Neural cell (in vitro differentiated cells): ENCODE measurements at regions not wholly inside any gene's neighbourhood (a gene's known extent, or its start where the extent isn't known, plus 50 kb on each side); places are given as distances from the start of the nearest gene placed in this dataset.
"Not testable (repeated sequence)": the region's sequence is repeated elsewhere in the genome, so short reads cannot be mapped to it uniquely, and the experiment has no call there.

Experiments
- CTCF ChIP-seq: fragments of 450-650 bp; IDR thresholded peaks from 2 replicates; pipeline ENCODE4 v1.5.1; 2014; ENCODE audit warnings: antibody characterized with exemption, mild to moderate bottlenecking, moderate library complexity; ENCODE audit not compliant: poor library complexity, severe bottlenecking
- EZH2 ChIP-seq: fragments of 200-600, 300-800 bp; shearing (Covaris generic), sonication (generic); IDR thresholded peaks from 2 replicates; pipeline ENCODE4 v1.6.1; 2014; ENCODE audit warnings: antibody characterized with exemption, low read length, borderline replicate concordance, mild to moderate bottlenecking; ENCODE audit not compliant: insufficient read depth, poor library complexity, severe bottlenecking
- POLR2AphosphoS5 ChIP-seq: IDR thresholded peaks from 2 replicates; pipeline ENCODE4 v1.6.1; 2012
- SMC3 ChIP-seq: fragments of 450-650 bp; conservative IDR thresholded peaks from 2 replicates; pipeline ENCODE4 v1.6.1; 2014; ENCODE audit warnings: antibody characterized with exemption, mild to moderate bottlenecking, moderate library complexity; ENCODE audit not compliant: poor library complexity
- TAF1 ChIP-seq: IDR thresholded peaks from 2 replicates; pipeline ENCODE4 v1.6.1; 2012; ENCODE audit warnings: low read depth

- not testable (repeated sequence) for TF ChIP-seq TAF1, POLR2AphosphoS5, CTCF, EZH2, SMC3
Measured at GRCh38 chr2:111491614-111492013, 370.9 kb downstream of the BCL2L11 start.
